GM12891 (cell line): ENCODE measurements at regions not wholly inside any gene's neighbourhood (a gene's known extent, or its start where the extent isn't known, plus 50 kb on each side); places are given as distances from the start of the nearest gene placed in this dataset.

ENCODE experiments used
- POLR2A ChIP-seq: IDR thresholded peaks from 2 replicates; pipeline ENCODE4 v1.6.1; 2011; ENCODE audit warnings: low read depth, low read length, control low read depth
- POLR2AphosphoS5 ChIP-seq: IDR thresholded peaks from 2 replicates; pipeline ENCODE4 v1.6.1; 2011; ENCODE audit warnings: low read depth, low read length, control low read depth

GRCh38 chr22:22949953-22950352 lies 62.3 kb downstream of the IGLL5 start:
- TF ChIP-seq POLR2A (no peak), POLR2AphosphoS5 (no peak)
